Esophagus muscularis mucosa (tissue), 3 donors: ENCODE measurements at regions not wholly inside any gene's neighbourhood (a gene's known extent, or its start where the extent isn't known, plus 50 kb on each side); places are given as distances from the start of the nearest gene placed in this dataset.

ENCODE experiments used
- POLR2A ChIP-seq: fragments of 450-650 bp; IDR thresholded peaks from one replicate; pipeline ENCODE4 v1.6.1; 2017; ENCODE audit warnings: antibody characterized with exemption, moderate library complexity, mild to moderate bottlenecking, low read depth
- TF ChIP-seq, protein P1 (sequence below), 3 experiments: fragments of 200-600 bp in 2 of 3; fragments of 450-650 bp in 1 of 3; sonication (generic) in 2 of 3; IDR thresholded peaks; one replicate each; pipeline ENCODE4 v1.5.1; 2017 to 2019; ENCODE audit warnings: antibody characterized with exemption in 3 of 3, mild to moderate bottlenecking in 2 of 3, moderate library complexity in 1 of 3

DNA sequence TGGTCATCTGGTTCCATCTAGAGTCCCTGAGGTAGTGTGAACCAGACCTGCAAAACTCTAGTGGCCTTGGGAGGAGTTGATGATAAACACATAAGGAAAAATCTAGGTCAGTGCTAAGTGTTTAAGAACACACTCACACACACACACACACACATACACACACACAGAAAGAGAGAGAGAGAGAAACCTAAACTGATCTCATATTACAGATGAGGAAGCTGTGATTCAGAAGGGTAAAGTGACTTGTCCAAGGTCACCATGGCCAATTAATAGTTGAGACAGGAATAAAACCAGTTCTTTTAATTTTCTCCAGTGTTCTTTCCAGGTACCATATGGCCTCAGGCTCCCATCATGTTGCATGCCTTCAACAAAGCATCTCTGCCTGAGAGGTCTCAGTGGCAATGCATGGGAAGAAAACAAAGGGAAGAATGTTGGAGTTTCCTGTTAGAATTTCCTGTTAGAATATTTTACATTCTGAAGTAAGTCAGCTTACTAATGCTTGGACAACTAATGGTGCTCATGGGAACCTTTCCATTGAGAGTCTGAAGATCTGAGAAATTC lies 77.3 kb upstream of the TSPAN2 start:
- TF ChIP-seq, protein P1, sequence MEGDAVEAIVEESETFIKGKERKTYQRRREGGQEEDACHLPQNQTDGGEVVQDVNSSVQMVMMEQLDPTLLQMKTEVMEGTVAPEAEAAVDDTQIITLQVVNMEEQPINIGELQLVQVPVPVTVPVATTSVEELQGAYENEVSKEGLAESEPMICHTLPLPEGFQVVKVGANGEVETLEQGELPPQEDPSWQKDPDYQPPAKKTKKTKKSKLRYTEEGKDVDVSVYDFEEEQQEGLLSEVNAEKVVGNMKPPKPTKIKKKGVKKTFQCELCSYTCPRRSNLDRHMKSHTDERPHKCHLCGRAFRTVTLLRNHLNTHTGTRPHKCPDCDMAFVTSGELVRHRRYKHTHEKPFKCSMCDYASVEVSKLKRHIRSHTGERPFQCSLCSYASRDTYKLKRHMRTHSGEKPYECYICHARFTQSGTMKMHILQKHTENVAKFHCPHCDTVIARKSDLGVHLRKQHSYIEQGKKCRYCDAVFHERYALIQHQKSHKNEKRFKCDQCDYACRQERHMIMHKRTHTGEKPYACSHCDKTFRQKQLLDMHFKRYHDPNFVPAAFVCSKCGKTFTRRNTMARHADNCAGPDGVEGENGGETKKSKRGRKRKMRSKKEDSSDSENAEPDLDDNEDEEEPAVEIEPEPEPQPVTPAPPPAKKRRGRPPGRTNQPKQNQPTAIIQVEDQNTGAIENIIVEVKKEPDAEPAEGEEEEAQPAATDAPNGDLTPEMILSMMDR (IDR thresholded peaks at IDR 0.05): no peak
- no peak for TF ChIP-seq POLR2A
